ENCODE measurements at regions not wholly inside any gene's neighbourhood (a gene's known extent, or its start where the extent isn't known, plus 50 kb on each side); places are given as distances from the start of the nearest gene placed in this dataset.

- H3K4me1 ChIP-seq: peaks cover 0 to 3% of the 10 kb centered on the region in 2 donors
- no peak for TF ChIP-seq CTCF (IDR thresholded peaks at IDR 0.05)
- H3K27ac ChIP-seq: peak overlapping the region in 1 of 2 donors; percentile 0
- no peak for DNase-seq (ENCODE audit: low spot score)
- H3K27me3 ChIP-seq: no peaks in the 10 kb centered on the region
- H3K36me3 ChIP-seq: no peaks in the 10 kb centered on the region
- no peak overlapping the region for H3K4me3 ChIP-seq
- no peaks in the 10 kb centered on the region for H3K9me3 ChIP-seq
These were observed 121.6 kb upstream of the SPATA13 start for GRCh38 chr13:24038841-24039330.

GRCh38 chr13:24039621-24040475 is 120.7 kb upstream of the SPATA13 start:
- no peaks in the 10 kb centered on the region for H3K27me3 ChIP-seq
- H3K9me3 ChIP-seq: no peaks in the 10 kb centered on the region
- no peak for TF ChIP-seq CTCF (IDR thresholded peaks at IDR 0.05)
- H3K27ac ChIP-seq: no peak overlapping the region
- no peak overlapping the region for H3K4me3 ChIP-seq
- no peak for DNase-seq (ENCODE audit: low spot score)
- no peaks in the 10 kb centered on the region for H3K36me3 ChIP-seq
- H3K4me1 ChIP-seq: no peaks in the 10 kb centered on the region

- Histone ChIP-seq H3K27ac (no peak overlapping the region), H3K36me3 (no peaks in the 10 kb centered on the region), H3K9me3 (no peaks in the 10 kb centered on the region), H3K27me3 (no peaks in the 10 kb centered on the region), H3K4me3 (no peak overlapping the region), H3K4me1 (no peaks in the 10 kb centered on the region)
- no peak for DNase-seq (ENCODE audit: low spot score)
- TF ChIP-seq CTCF (IDR thresholded peaks at IDR 0.05): no peak
These were observed 119.7 kb upstream of the SPATA13 start for GRCh38 chr13:24040835-24041234.

- Histone ChIP-seq H3K4me1 (no peaks in the 10 kb centered on the region), H3K27ac (no peak overlapping the region), H3K36me3 (no peaks in the 10 kb centered on the region), H3K27me3 (no peaks in the 10 kb centered on the region), H3K4me3 (no peak overlapping the region), H3K9me3 (peaks cover 2 to 4% of the 10 kb centered on the region in 2 donors)
- DNase-seq (ENCODE audit: low spot score): no peak
- TF ChIP-seq CTCF (IDR thresholded peaks at IDR 0.05): no peak
These were observed 118.8 kb upstream of the SPATA13 start for GRCh38 chr13:24041651-24042225.

GRCh38 chr13:24042710-24043440 is 117.6 kb upstream of the SPATA13 start:
- no peak for TF ChIP-seq CTCF (IDR thresholded peaks at IDR 0.05)
- H3K27me3 ChIP-seq: no peaks in the 10 kb centered on the region
- H3K4me3 ChIP-seq: no peak overlapping the region
- no peaks in the 10 kb centered on the region for H3K4me1 ChIP-seq
- no peaks in the 10 kb centered on the region for H3K36me3 ChIP-seq
- no peak for DNase-seq (ENCODE audit: low spot score)
- H3K9me3 ChIP-seq: peaks cover 5 to 12% of the 10 kb centered on the region in 2 donors
- no peak overlapping the region for H3K27ac ChIP-seq

Measured in right atrium auricular region (tissue), 2 donors.